MV-4-11 (cell line): ENCODE measurements at regions not wholly inside any gene's neighbourhood (a gene's known extent, or its start where the extent isn't known, plus 50 kb on each side); places are given as distances from the start of the nearest gene placed in this dataset.
"Not testable (repeated sequence)": the region's sequence is repeated elsewhere in the genome, so short reads cannot be mapped to it uniquely, and the experiment has no call there.

ENCODE experiments used
- DNase-seq: peaks from one replicate; lab custom pipeline; 2025; lab: John Stamatoyannopoulos, UW

- no peak for DNase-seq
Measured at GRCh38 chr7:136324073-136324704, 347.0 kb upstream of the MTPN start.

- no peak for DNase-seq
Measured at GRCh38 chr7:136312592-136312991, 335.4 kb upstream of the MTPN start.

- peak; percentile 48 for DNase-seq
Measured at GRCh38 chr7:136309407-136309806, 332.2 kb upstream of the MTPN start.

- DNase-seq = no peak
Measured at GRCh38 chr7:136308230-136308629, 331.1 kb upstream of the MTPN start.

GRCh38 chr7:136303162-136303561 is 326.0 kb upstream of the MTPN start:
- peak; percentile 95 for DNase-seq

- no peak for DNase-seq
Measured at GRCh38 chr7:136302049-136302448, 324.9 kb upstream of the MTPN start.

GRCh38 chr7:136294977-136295376 is 317.8 kb upstream of the MTPN start:
- no peak for DNase-seq

- no peak for DNase-seq
Measured at GRCh38 chr7:136293841-136294391, 316.8 kb upstream of the MTPN start.

- DNase-seq = peak; percentile 51
Measured at GRCh38 chr7:136293272-136293671, 316.1 kb upstream of the MTPN start.

GRCh38 chr7:136292365-136292764 is 315.2 kb upstream of the MTPN start:
- no peak for DNase-seq

- DNase-seq = no peak
Measured at GRCh38 chr7:136290351-136290750, 313.2 kb upstream of the MTPN start.

- DNase-seq = no peak
Measured at GRCh38 chr7:136278057-136278456, 300.9 kb upstream of the MTPN start.

- DNase-seq = no peak
Measured at GRCh38 chr7:136275794-136276193, 298.6 kb upstream of the MTPN start.

- no peak for DNase-seq
Measured at GRCh38 chr7:136274636-136275345, 297.6 kb upstream of the MTPN start.

GRCh38 chr7:136272934-136273333 is 295.8 kb upstream of the MTPN start:
- DNase-seq = no peak

GRCh38 chr7:136267822-136268221 is 290.7 kb upstream of the MTPN start:
- no peak for DNase-seq

GRCh38 chr7:136266457-136266856 is 289.3 kb upstream of the MTPN start:
- DNase-seq = no peak

- DNase-seq = not testable (repeated sequence)
Measured at GRCh38 chr7:136264304-136264703, 287.1 kb upstream of the MTPN start.

GRCh38 chr7:136263112-136263860 is 286.1 kb upstream of the MTPN start:
- not testable (repeated sequence) for DNase-seq

GRCh38 chr7:136260591-136260990 is 283.4 kb upstream of the MTPN start:
- DNase-seq = not testable (repeated sequence)

GRCh38 chr7:136259074-136259473 is 281.9 kb upstream of the MTPN start:
- no peak for DNase-seq

- DNase-seq = no peak
Measured at GRCh38 chr7:136256491-136256890, 279.3 kb upstream of the MTPN start.

GRCh38 chr7:136254148-136254547 is 277.0 kb upstream of the MTPN start:
- peak; percentile 7 for DNase-seq
